ENCODE measurements at regions not wholly inside any gene's neighbourhood (a gene's known extent, or its start where the extent isn't known, plus 50 kb on each side); places are given as distances from the start of the nearest gene placed in this dataset.

DNA sequence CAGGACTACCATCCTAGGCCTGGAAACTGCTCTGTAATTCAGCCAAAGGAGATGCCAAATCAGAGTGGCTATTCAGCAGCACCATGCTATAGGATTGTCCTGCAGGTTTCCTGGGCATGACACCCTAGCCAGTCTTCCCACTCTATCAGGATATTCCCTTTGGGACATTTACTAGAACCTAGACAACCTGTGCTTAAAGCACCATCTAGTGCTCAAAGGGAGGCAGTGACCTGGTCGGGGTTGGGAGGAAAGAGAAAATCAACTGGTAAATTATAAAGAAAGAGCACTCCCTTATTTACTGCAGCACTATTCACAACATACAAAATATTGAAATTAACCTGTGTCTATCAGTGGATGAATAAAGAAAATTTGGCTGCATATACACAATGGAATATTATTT is 67.2 kb upstream of the SMLR1 start:
- no peak for DNase-seq (ENCODE audit: low spot score)
- no peak for TF ChIP-seq JUND (IDR thresholded peaks at IDR 0.05)
- peak; percentile 84 to 94 for TF ChIP-seq RAD21 (IDR thresholded peaks at IDR 0.05)
- TF ChIP-seq, protein P1, sequence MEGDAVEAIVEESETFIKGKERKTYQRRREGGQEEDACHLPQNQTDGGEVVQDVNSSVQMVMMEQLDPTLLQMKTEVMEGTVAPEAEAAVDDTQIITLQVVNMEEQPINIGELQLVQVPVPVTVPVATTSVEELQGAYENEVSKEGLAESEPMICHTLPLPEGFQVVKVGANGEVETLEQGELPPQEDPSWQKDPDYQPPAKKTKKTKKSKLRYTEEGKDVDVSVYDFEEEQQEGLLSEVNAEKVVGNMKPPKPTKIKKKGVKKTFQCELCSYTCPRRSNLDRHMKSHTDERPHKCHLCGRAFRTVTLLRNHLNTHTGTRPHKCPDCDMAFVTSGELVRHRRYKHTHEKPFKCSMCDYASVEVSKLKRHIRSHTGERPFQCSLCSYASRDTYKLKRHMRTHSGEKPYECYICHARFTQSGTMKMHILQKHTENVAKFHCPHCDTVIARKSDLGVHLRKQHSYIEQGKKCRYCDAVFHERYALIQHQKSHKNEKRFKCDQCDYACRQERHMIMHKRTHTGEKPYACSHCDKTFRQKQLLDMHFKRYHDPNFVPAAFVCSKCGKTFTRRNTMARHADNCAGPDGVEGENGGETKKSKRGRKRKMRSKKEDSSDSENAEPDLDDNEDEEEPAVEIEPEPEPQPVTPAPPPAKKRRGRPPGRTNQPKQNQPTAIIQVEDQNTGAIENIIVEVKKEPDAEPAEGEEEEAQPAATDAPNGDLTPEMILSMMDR (IDR thresholded peaks at IDR 0.05; ENCODE audit: low read depth, low read length, missing input control): peak; percentile 67
- TF ChIP-seq EGR1 (IDR thresholded peaks at IDR 0.05; ENCODE audit: low read depth in 2 of 2): no peak

GRCh38 chr6:130761286-130761685 is 65.9 kb upstream of the SMLR1 start:
- H3K4me3 ChIP-seq (ENCODE audit: low read depth in 1 of 3, low read length in 3 of 3): no peak overlapping the region
- TF ChIP-seq HNF4A (conservative IDR thresholded peaks at IDR 0.05) (no peak), ZBTB33 (IDR thresholded peaks at IDR 0.05) (no peak), YY1 (IDR thresholded peaks at IDR 0.05) (no peak), GABPA (IDR thresholded peaks at IDR 0.05 in 1 of 2, conservative IDR thresholded peaks at IDR 0.05 in 1 of 2) (no peak), REST (IDR thresholded peaks at IDR 0.05) (no peak), FOXA2 (IDR thresholded peaks at IDR 0.05) (no peak), SP1 (IDR thresholded peaks at IDR 0.05) (no peak)
- H3K4me1 ChIP-seq (ENCODE audit: control insufficient read depth in 4 of 4, insufficient read depth in 4 of 4, low read length in 3 of 4): no peaks in the 10 kb centered on the region
- no peaks in the 10 kb centered on the region for H3K36me3 ChIP-seq (ENCODE audit: control insufficient read depth in 4 of 4, insufficient read depth in 3 of 4, low read depth in 1 of 4, low read length in 3 of 4)
- no peaks in the 10 kb centered on the region for H3K9me3 ChIP-seq (ENCODE audit: control insufficient read depth in 4 of 4, low read length in 3 of 4)
- H3K27me3 ChIP-seq (ENCODE audit: control insufficient read depth in 4 of 4, insufficient read depth in 4 of 4, low read length in 3 of 4): no peaks in the 10 kb centered on the region
- WGBS: 85% methylated on average over 1 of the region's 1 CpG
- no peak overlapping the region for H3K27ac ChIP-seq (ENCODE audit: low read depth in 1 of 2, low read length in 2 of 2)
- DNase-seq (ENCODE audit: low spot score): no peak
- H3K9ac ChIP-seq (ENCODE audit: low read depth in 1 of 2, low read length in 2 of 2): no peak overlapping the region

More for the DNA sequence above, 67.2 kb upstream of the SMLR1 start:
- H3K27ac ChIP-seq (ENCODE audit: low read depth in 1 of 2, low read length in 2 of 2): no peak overlapping the region
- H3K27me3 ChIP-seq (ENCODE audit: control insufficient read depth in 4 of 4, insufficient read depth in 4 of 4, low read length in 3 of 4): no peaks in the 10 kb centered on the region
- H3K9me3 ChIP-seq (ENCODE audit: control insufficient read depth in 4 of 4, low read length in 3 of 4): no peaks in the 10 kb centered on the region
- H3K4me3 ChIP-seq (ENCODE audit: low read depth in 1 of 3, low read length in 3 of 3): no peak overlapping the region
- H3K9ac ChIP-seq (ENCODE audit: low read depth in 1 of 2, low read length in 2 of 2): no peak overlapping the region
- H3K36me3 ChIP-seq (ENCODE audit: control insufficient read depth in 4 of 4, insufficient read depth in 3 of 4, low read depth in 1 of 4, low read length in 3 of 4): no peaks in the 10 kb centered on the region
- no peaks in the 10 kb centered on the region for H3K4me1 ChIP-seq (ENCODE audit: control insufficient read depth in 4 of 4, insufficient read depth in 4 of 4, low read length in 3 of 4)
- 51% methylated on average over 1 of the region's 1 CpG for WGBS
